Dendritic cell treated with granulocyte-macrophage colony-stimulating factor and Interleukin-4, amounts not matched to agents 40 ng/mL and 50 ng/mL, for 4 days (primary cell): ENCODE measurements at regions not wholly inside any gene's neighbourhood (a gene's known extent, or its start where the extent isn't known, plus 50 kb on each side); places are given as distances from the start of the nearest gene placed in this dataset.
A peak's percentile ranks its signal among the peaks of the same experiment; 100 is the strongest.
"Not testable (repeated sequence)": the region's sequence is repeated elsewhere in the genome, so short reads cannot be mapped to it uniquely, and the experiment has no call there.

ENCODE experiments used
- H3K27ac Mint-ChIP-seq: one replicate; pipeline ENCODE4 v1.8.0; 2022; ENCODE audit warnings: mild to moderate bottlenecking, mixed read lengths
- H3K27me3 Mint-ChIP-seq: one replicate; pipeline ENCODE4 v1.8.0; 2022; ENCODE audit warnings: mild to moderate bottlenecking, mixed read lengths
- H3K36me3 Mint-ChIP-seq: one replicate; pipeline ENCODE4 v1.8.0; 2022; ENCODE audit warnings: low read depth, mixed read lengths
- H3K4me1 Mint-ChIP-seq: one replicate; pipeline ENCODE4 v1.8.0; 2022; ENCODE audit warnings: low read depth, mixed read lengths
- H3K4me3 Mint-ChIP-seq: one replicate; pipeline ENCODE4 v1.8.0; 2022; ENCODE audit warnings: mild to moderate bottlenecking, moderate library complexity, mixed read lengths
- H3K9me3 Mint-ChIP-seq: one replicate; pipeline ENCODE4 v1.8.0; 2022; ENCODE audit warnings: mixed read lengths
- intact Hi-C: fragments of 100-400 bp; cut with micrococcal nuclease; formaldehyde crosslinking; loops from one replicate; pipeline ENCODE4 v1.15.0; 2022

DNA sequence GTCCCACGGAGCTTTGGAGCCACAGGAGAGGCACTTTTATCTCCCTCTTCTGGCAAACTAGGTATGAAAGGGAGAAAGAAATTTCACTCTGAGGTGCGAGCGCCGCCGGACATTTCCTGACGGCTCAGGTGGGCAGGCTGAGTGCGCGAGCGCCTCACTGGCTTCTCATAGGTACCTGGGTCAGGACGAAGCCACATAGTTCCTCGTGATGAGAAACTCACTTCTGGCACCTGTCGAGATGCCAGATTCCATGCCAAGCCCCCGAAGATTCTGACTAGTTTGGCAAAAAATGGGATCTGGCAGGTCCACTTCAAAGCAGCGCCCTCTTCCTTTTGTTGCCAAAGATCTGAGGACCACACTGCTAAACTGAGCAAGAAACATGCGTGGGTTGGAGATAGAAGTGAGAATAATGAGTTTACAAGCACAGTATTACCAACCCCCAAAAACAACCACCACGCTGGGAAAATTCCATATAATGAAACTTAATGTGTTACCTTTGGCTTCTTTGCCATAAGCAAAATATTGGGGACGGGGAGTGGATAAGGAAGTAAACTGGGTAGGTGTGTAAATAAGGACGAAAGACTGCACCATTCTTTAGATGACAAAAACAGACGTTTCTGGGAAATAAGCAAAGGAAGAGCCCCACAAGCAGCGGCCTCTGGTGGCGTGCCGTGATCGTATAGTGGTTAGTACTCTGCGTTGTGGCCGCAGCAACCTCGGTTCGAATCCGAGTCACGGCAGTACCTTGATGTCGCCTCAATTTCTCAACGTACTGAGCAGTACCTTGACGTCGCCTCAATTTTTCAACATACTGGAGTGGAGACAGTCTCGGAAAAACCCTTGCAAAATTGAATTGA is 89.8 kb upstream of the PRSS16 start:
- H3K27ac Mint-ChIP-seq, result peak overlapping the region; percentile 58
- no peaks in the 10 kb centered on the region for H3K9me3 Mint-ChIP-seq

DNA sequence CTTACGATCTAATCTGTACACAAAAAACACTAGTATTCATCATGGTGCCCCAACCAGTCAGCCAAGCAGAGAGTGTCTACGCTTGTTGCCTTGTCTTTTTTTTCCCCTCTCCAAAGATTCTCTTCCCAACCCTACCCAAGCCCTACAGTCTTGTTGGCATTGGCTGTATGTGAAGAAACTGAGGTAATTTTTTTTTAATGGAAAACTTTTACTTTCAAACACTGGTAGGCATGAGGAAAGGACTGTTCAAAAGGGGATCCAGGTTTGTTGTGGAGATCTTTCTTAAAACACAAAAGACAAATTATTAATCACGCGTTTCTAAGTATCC is 89.2 kb upstream of the PRSS16 start:
- intact Hi-C loops, result no loop called here
- Mint-ChIP-seq H3K27me3 (peaks cover 19% of the 10 kb centered on the region), H3K4me1 (peaks cover 19% of the 10 kb centered on the region), H3K36me3 (no peaks in the 10 kb centered on the region), H3K4me3 (peak overlapping the region; percentile 69), H3K27ac (peak overlapping the region; percentile 58), H3K9me3 (no peaks in the 10 kb centered on the region)

More for the DNA sequence above, 89.8 kb upstream of the PRSS16 start:
- no peaks in the 10 kb centered on the region for H3K36me3 Mint-ChIP-seq
- intact Hi-C loops, result loop anchor here (1.0 kb wide), 1 partner anchor 30 kb away; no protein-coding TSS in a partner anchor
- peak overlapping the region; percentile 69 for H3K4me3 Mint-ChIP-seq
- H3K4me1 Mint-ChIP-seq, result peaks cover 19% of the 10 kb centered on the region
- peaks cover 19% of the 10 kb centered on the region for H3K27me3 Mint-ChIP-seq

DNA sequence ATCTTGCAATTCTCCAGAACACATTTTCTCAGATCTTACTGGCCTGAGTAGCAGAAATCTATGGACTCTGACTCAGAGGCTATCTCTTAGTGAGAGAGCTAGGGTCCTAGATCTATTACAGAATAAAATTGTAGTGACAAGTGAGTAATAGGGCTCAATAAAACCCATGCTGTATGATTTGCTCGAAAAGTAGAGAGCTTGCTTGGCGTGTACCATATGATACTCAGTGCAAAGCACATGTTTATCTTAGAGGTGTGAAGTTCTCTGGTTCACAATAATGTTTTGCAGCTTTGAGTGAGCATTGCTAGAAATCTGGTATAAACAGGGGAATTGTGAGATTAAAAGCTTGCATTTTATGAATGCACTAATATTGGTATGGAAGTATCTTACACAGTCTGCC is 87.8 kb upstream of the PRSS16 start:
- intact Hi-C loops, result loop anchor here (10.0 kb wide), 1 partner anchor 455 kb away; no protein-coding TSS in a partner anchor
- H3K4me3 Mint-ChIP-seq, result no peak overlapping the region
- H3K27me3 Mint-ChIP-seq, result peaks cover 19% of the 10 kb centered on the region
- H3K27ac Mint-ChIP-seq, result no peak overlapping the region
- peaks cover 27% of the 10 kb centered on the region for H3K4me1 Mint-ChIP-seq
- H3K9me3 Mint-ChIP-seq, result no peaks in the 10 kb centered on the region
- H3K36me3 Mint-ChIP-seq, result no peaks in the 10 kb centered on the region

DNA sequence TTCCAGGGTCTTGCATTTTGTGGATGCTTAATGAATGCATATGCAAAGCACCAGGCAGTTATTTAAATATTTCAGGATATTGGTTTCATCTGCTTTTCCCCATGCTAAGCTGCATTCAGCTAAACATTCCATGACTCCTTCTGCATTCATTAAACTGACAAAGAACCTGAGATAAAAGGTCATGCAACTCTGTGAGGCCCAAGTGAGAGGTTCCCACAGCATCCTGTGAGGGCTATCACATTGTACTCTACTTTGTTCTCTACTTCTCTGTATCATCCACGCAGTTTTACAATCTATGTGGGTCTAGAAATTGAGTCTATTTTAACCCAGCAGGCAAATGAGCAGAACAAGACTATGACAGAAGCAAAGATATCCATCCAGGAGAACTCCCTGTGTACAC is 86.4 kb upstream of the PRSS16 start:
- Mint-ChIP-seq H3K27ac (no peak overlapping the region), H3K4me1 (peaks cover 27% of the 10 kb centered on the region), H3K36me3 (no peaks in the 10 kb centered on the region), H3K9me3 (no peaks in the 10 kb centered on the region), H3K27me3 (peaks cover 19% of the 10 kb centered on the region), H3K4me3 (no peak overlapping the region)
- intact Hi-C loops, result loop anchor here (10.0 kb wide), 1 partner anchor 454 kb away; no protein-coding TSS in a partner anchor

DNA sequence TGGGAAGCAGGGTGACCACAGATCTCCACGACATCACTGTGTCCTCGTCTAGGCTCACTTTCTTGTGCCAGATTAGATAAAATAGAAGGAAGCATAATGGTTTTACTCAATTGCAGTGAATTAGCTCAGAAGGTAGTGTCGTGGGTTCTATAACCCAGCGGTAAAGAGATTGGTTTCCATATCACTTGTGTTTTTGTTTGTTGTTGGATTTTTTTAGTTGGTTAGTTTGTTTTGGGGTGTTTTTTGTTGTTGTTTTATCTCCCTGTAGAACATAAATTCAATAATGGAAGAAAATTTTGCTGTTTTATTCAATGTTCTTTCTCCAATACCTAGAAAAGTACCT is 85.9 kb upstream of the PRSS16 start:
- peaks cover 26% of the 10 kb centered on the region for H3K4me1 Mint-ChIP-seq
- H3K27ac Mint-ChIP-seq, result no peak overlapping the region
- peaks cover 19% of the 10 kb centered on the region for H3K27me3 Mint-ChIP-seq
- H3K9me3 Mint-ChIP-seq, result no peaks in the 10 kb centered on the region
- no peak overlapping the region for H3K4me3 Mint-ChIP-seq
- intact Hi-C loops, result loop anchor here (10.0 kb wide), 1 partner anchor 453 kb away; no protein-coding TSS in a partner anchor
- no peaks in the 10 kb centered on the region for H3K36me3 Mint-ChIP-seq

DNA sequence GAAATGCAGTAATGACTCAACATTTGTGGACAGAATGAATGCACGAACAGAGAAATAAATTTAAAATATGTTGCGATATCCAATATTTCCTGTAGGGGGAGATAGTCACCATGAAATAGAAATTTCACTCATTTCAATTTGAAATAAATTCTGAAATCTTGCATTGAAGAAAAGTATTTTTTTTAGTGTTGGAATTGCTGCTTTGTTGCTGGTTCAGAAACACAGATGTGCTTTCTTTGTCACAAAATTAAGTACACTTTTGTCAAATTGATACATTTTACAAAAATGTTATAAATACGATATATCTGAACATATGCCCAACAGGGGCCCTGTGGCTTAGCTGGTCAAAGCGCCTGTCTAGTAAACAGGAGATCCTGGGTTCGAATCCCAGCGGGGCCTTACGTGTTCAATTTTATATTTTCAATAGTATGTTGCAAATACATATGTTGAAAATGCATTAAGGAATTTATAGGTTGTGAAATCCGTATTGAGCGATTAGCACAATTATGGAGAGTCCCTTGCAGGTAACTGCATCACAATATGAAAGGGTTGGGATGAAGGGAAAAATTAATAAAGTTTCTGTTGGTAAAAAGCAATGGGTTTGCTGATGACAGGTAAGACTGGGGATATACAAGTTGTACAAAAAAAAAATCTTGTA is 85.4 kb upstream of the PRSS16 start:
- H3K4me1 Mint-ChIP-seq, result peaks cover 21% of the 10 kb centered on the region
- H3K36me3 Mint-ChIP-seq, result no peaks in the 10 kb centered on the region
- no peak overlapping the region for H3K4me3 Mint-ChIP-seq
- peaks cover 14% of the 10 kb centered on the region for H3K27me3 Mint-ChIP-seq
- H3K9me3 Mint-ChIP-seq, result no peaks in the 10 kb centered on the region
- intact Hi-C loops, result loop anchor here (10.0 kb wide), 1 partner anchor 453 kb away; no protein-coding TSS in a partner anchor
- no peak overlapping the region for H3K27ac Mint-ChIP-seq

DNA sequence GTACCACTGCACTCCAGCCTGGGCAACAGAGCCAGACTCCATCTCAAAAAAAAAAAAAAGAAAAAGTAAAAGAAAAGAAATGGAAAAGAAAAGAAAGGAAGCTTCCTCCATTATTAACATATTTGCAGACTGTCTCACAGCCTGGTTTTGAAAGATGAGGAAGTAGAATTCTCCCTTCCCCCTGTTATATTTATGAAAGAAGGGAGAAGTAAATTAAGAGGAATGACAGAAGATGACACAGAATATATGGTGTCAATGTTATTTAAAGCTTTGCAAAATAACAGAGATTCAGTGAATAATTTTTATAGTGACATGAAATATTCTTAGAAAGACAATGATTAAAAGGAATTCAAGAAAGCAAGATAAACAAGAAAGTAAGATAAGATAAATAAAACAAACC is 83.7 kb upstream of the PRSS16 start:
- Mint-ChIP-seq H3K36me3 (no peaks in the 10 kb centered on the region), H3K27ac (no peak overlapping the region), H3K4me1 (peaks cover 8% of the 10 kb centered on the region), H3K4me3 (no peak overlapping the region), H3K27me3 (peaks cover 7% of the 10 kb centered on the region), H3K9me3 (no peaks in the 10 kb centered on the region)
- intact Hi-C loops, result loop anchor here (10.0 kb wide), 1 partner anchor 451 kb away; no protein-coding TSS in a partner anchor

DNA sequence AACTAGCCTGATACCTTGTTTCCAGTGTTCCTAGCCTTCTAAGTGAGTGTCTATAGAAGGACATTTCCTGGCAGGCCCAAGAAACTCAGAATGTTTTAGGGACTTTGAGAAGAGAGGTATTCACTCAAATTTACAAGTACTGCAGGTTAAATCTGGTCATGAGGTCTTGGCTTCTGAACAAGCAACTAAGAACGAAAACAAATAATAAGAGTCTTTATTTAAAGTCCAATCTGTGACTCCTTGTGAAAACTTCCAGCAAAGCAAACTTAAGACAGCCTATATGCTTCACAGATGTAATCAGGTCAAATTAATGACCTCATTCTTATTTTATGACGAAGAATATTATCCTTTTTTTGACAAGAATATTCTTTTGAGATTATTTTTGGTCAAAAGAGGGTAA is 79.4 kb upstream of the PRSS16 start:
- Mint-ChIP-seq H3K4me1 (peaks cover 8% of the 10 kb centered on the region), H3K27me3 (peaks cover 5% of the 10 kb centered on the region), H3K36me3 (no peaks in the 10 kb centered on the region), H3K9me3 (no peaks in the 10 kb centered on the region), H3K4me3 (no peak overlapping the region), H3K27ac (no peak overlapping the region)
- intact Hi-C loops, result loop anchor here (10.0 kb wide), 1 partner anchor 447 kb away; no protein-coding TSS in a partner anchor

DNA sequence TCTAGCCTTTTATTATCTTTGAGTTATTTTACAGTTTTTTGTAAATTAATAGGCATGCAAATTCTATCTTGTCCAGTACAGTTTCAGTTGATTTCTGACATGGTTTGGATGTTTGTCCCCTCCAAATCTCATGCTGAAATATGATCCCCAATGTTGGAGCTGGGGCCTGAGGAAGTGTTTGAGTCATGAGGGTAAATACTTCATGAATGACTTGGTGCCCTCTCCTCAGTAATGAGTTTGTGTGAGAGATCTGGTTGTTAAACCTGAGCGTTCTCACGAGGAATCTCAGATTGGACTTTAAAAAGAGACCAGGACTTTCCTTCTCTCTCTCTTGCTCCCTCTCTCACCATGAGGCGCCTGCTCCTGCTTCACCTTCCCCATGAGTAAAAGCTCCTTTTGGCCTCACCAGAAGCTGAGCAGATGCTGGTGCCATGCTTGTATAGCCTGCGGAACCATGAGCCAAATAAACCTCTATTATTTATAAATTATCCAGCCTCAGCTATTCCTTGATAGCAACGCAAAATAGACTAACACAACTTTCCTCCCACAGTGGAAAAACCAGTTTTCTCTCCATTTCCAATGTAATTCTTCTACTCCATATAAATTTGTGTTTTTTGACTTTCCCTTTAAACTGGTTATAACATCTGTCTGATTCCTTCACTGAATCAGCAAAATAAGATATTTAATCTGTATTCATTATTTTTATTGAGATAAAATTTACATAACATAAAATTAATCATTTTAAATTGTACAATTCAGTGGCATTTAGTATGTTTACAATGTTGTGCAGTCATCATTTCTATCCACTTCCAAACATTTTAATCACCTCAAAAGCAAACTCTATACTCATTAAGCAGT is 78.7 kb upstream of the PRSS16 start:
- Mint-ChIP-seq H3K36me3 (no peaks in the 10 kb centered on the region), H3K27ac (no peak overlapping the region), H3K4me3 (no peak overlapping the region), H3K9me3 (no peaks in the 10 kb centered on the region), H3K27me3 (peaks cover 5% of the 10 kb centered on the region), H3K4me1 (peaks cover 3% of the 10 kb centered on the region)
- intact Hi-C loops, result loop anchor here (10.0 kb wide), 1 partner anchor 446 kb away; no protein-coding TSS in a partner anchor

DNA sequence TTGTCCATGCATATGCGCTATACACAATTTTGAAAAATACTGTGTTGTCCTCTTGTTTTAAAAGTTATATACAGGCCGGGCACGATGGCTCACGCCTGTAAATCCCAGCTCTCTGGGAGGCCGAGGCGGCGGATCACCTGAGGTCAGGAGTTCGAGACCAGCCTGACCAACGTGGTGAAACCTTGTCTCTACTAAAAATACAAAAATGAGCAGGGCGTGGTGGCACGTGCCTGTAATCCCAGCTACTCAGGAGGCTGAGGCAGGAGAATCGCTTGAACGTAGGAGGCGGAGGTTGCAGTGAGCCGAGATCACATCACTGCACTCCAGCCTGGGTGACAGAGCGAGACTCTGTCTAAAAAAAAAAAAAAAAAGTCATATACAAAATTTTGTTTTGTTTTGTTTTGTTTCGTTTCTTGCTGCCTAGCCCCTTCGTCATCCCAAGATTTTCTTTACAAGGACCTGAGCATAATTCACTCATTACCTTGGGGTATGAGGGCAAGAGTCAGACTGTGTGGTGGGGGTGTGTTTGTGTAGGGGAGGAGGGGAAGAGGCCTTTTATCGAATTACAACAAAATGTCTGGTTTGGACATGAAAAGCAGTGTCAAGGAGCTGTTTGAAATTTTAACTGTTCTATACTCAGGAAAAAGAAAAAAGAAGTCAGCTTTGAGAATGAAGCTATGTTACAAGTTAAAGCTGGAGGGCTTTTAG is 74.8 kb upstream of the PRSS16 start:
- intact Hi-C loops, H3K36me3 Mint-ChIP-seq, H3K27ac Mint-ChIP-seq, H3K4me1 Mint-ChIP-seq, H3K27me3 Mint-ChIP-seq, H3K9me3 Mint-ChIP-seq, H3K4me3 Mint-ChIP-seq: not testable (repeated sequence)

DNA sequence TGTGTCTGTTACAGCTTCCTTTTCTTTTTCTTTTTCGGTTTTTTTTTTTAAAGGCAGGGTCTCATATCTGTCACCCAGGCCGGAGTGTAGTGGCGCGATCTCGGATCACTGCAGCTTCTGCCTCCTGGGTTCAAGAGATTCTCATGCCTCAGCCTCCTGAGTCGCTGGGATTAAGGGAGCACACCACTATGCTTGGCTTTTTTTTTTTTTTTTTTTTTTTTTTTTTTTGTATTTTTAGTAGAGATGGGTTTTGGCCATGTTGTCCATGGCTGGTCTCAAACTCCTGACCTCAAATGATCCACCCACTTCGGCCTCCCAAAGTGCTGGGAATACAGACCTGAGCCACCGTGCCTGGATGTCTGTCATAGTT is 74.3 kb upstream of the PRSS16 start:
- H3K27ac Mint-ChIP-seq, H3K4me1 Mint-ChIP-seq, H3K9me3 Mint-ChIP-seq, intact Hi-C loops, H3K27me3 Mint-ChIP-seq, H3K4me3 Mint-ChIP-seq, H3K36me3 Mint-ChIP-seq: not testable (repeated sequence)

DNA sequence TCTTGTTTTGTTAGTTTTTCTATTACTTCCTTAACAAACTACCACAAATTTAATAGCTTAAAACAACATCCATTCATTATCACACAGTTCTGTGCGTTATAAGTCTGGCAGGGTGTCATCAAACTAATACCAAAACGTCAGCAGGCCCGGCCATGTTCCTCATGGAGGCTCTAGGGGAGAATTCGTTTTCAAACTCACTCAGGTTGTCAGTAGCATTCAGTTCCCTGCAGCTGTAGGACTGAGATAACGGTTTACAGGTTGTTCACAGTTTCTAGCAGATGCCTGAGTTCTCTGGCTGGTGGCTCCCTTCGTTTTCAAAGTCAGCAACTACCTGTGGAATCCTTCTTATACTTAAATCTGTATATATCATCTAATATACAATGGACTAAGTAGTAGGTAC is 72.5 kb upstream of the PRSS16 start:
- H3K36me3 Mint-ChIP-seq, result peaks cover 9% of the 10 kb centered on the region

DNA sequence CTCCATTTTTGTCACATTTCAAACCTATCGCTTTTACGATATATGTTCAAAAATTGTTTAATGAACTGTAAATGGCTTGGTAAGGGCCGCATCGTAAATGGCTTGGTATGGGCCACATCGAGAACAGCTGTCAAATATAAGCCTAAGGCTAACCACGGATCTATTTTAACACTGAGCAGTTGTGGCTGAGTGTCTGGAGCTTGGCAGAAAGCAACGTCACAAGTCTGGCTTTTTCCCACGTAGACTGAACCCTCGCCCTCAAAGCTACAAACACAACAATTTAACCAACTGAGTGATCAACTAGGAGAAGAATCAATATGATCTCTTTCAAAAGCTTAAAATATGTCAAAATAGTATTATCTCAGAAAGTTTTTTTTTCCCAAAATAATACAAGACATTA is 71.4 kb upstream of the PRSS16 start:
- intact Hi-C loops, result loop anchor here (5.0 kb wide), 3 partner anchors 301 to 631 kb away; a partner anchor contains a TSS
- peaks cover 9% of the 10 kb centered on the region for H3K36me3 Mint-ChIP-seq
- H3K27ac Mint-ChIP-seq, result no peak overlapping the region
- H3K4me3 Mint-ChIP-seq, result no peak overlapping the region
- peaks cover 13% of the 10 kb centered on the region for H3K9me3 Mint-ChIP-seq
- H3K27me3 Mint-ChIP-seq, result peaks cover 25% of the 10 kb centered on the region
- H3K4me1 Mint-ChIP-seq, result peaks cover 10% of the 10 kb centered on the region

More for the DNA sequence above, 72.5 kb upstream of the PRSS16 start:
- H3K27me3 Mint-ChIP-seq, result peaks cover 16% of the 10 kb centered on the region
- H3K9me3 Mint-ChIP-seq, result peaks cover 10% of the 10 kb centered on the region
- H3K4me3 Mint-ChIP-seq, result no peak overlapping the region
- intact Hi-C loops, result loop anchor here (5.0 kb wide), 3 partner anchors 302 to 632 kb away; a partner anchor contains a TSS
- no peak overlapping the region for H3K27ac Mint-ChIP-seq
- peaks cover 10% of the 10 kb centered on the region for H3K4me1 Mint-ChIP-seq
